LHCN-M2 (cell line): ENCODE measurements at regions not wholly inside any gene's neighbourhood (a gene's known extent, or its start where the extent isn't known, plus 50 kb on each side); places are given as distances from the start of the nearest gene placed in this dataset.

Experiments
- DNase-seq: peaks from one replicate; pipeline ENCODE4 v3.0.0-alpha.2; 2012; ENCODE audit warnings: low read depth

- no peak for DNase-seq
Measured at GRCh38 chr2:128449226-128450061, 130.8 kb upstream of the HS6ST1 start.

- no peak for DNase-seq
Measured at GRCh38 chr2:128450211-128451024, 131.8 kb upstream of the HS6ST1 start.

GRCh38 chr2:128451084-128452023 lies 132.7 kb upstream of the HS6ST1 start:
- no peak for DNase-seq

- no peak for DNase-seq
Measured at GRCh38 chr2:128452024-128452411, 133.3 kb upstream of the HS6ST1 start.

- no peak for DNase-seq
Measured at GRCh38 chr2:128452536-128453530, 134.2 kb upstream of the HS6ST1 start.

GRCh38 chr2:128454980-128455720 lies 136.5 kb upstream of the HS6ST1 start:
- DNase-seq, result no peak

- no peak for DNase-seq
Measured at GRCh38 chr2:128455721-128456050, 137.0 kb upstream of the HS6ST1 start.

- DNase-seq, result no peak
Measured at GRCh38 chr2:128456281-128456680, 137.6 kb upstream of the HS6ST1 start.

GRCh38 chr2:128457006-128457604 lies 138.4 kb upstream of the HS6ST1 start:
- DNase-seq, result no peak

- DNase-seq, result no peak
Measured at GRCh38 chr2:128457716-128458115, 139.0 kb upstream of the HS6ST1 start.

- no peak for DNase-seq
Measured at GRCh38 chr2:128458505-128458904, 139.8 kb upstream of the HS6ST1 start.

- DNase-seq, result no peak
Measured at GRCh38 chr2:128464456-128464855, 145.8 kb upstream of the HS6ST1 start.

GRCh38 chr2:128465246-128466170 lies 146.8 kb upstream of the HS6ST1 start:
- no peak for DNase-seq

- DNase-seq, result no peak
Measured at GRCh38 chr2:128466376-128466775, 147.7 kb upstream of the HS6ST1 start.

- no peak for DNase-seq
Measured at GRCh38 chr2:128466776-128467175, 148.1 kb upstream of the HS6ST1 start.

GRCh38 chr2:128467321-128467969 lies 148.8 kb upstream of the HS6ST1 start:
- no peak for DNase-seq

GRCh38 chr2:128468186-128468920 lies 149.7 kb upstream of the HS6ST1 start:
- DNase-seq, result no peak
